IMR-90 (cell line): ENCODE measurements at regions not wholly inside any gene's neighbourhood (a gene's known extent, or its start where the extent isn't known, plus 50 kb on each side); places are given as distances from the start of the nearest gene placed in this dataset.

Experiments
- ATAC-seq: fragments of 200-7000 bp; cut with Tn5 transposase; 2 replicates; pipeline ENCODE4 v1.9.1; 2020; ENCODE audit warnings: low read depth, mild to moderate bottlenecking, moderate library complexity
- BruUV-seq: library from RNA; stranded (reverse); fragments of 400-500 nt; replicated peaks from 2 replicates; lab custom pipeline; 2021; lab: Mats Ljungman, UMichigan
- CTCF ChIA-PET: fragments of 300-600 bp; formaldehyde crosslinking; extraction: SDS; loops from one replicate; lab custom pipeline; 2021; ENCODE audit warnings: antibody characterized with exemption; lab: Yijun Ruan, JAX
- POLR2A ChIA-PET: fragments of 300-600 bp; sonication (Branson Sonifier 250); formaldehyde crosslinking; loops from one replicate; lab custom pipeline; 2022; ENCODE audit warnings: antibody characterized with exemption; ENCODE audit not compliant: unreplicated experiment; lab: Charles Lee
- DNase-seq: peaks from one replicate; pipeline ENCODE4 v3.0.0; 2013
- H2AFZ ChIP-seq: replicated peaks from 2 replicates; pipeline ENCODE3; 2013; ENCODE audit warnings: low read length, mild to moderate bottlenecking; ENCODE audit not compliant: poor library complexity
- H2AK5ac ChIP-seq: 2 replicates; pipeline ENCODE4 v1.6.1; 2013; ENCODE audit warnings: low read depth, low read length, inconsistent platforms
- H2AK9ac ChIP-seq: replicated peaks from 2 replicates; pipeline ENCODE3; 2013; ENCODE audit warnings: mild to moderate bottlenecking, low read depth, low read length, moderate library complexity; ENCODE audit not compliant: poor library complexity
- H2BK120ac ChIP-seq: 2 replicates; pipeline ENCODE4 v1.6.1; 2013; ENCODE audit warnings: low read depth, low read length, inconsistent platforms
- H2BK15ac ChIP-seq: 3 replicates; pipeline ENCODE4 v1.6.1; 2013; ENCODE audit warnings: low read depth, low read length, inconsistent platforms
- H2BK20ac ChIP-seq: 2 replicates; pipeline ENCODE4 v1.6.1; 2013; ENCODE audit warnings: low read depth, mild to moderate bottlenecking, inconsistent platforms, low read length, moderate library complexity
- H2BK5ac ChIP-seq: 2 replicates; pipeline ENCODE4 v1.6.1; 2013; ENCODE audit warnings: mild to moderate bottlenecking, low read depth, low read length, inconsistent platforms; ENCODE audit not compliant: poor library complexity, severe bottlenecking
- H3K14ac ChIP-seq: replicated peaks from 2 replicates; pipeline ENCODE4 v1.6.1; 2013; ENCODE audit warnings: low read depth, low read length, inconsistent platforms
- H3K18ac ChIP-seq: 2 replicates; pipeline ENCODE4 v1.6.1; 2013; ENCODE audit warnings: low read depth, low read length, control low read depth
- H3K23ac ChIP-seq: 2 replicates; pipeline ENCODE4 v1.6.1; 2013; ENCODE audit warnings: low read depth, low read length, inconsistent platforms
- H3K27ac ChIP-seq: 2 replicates; pipeline ENCODE4 v1.5.1; 2013; ENCODE audit warnings: mild to moderate bottlenecking, control low read depth, low read length; ENCODE audit not compliant: insufficient read depth
- H3K27me3 ChIP-seq: 2 replicates; pipeline ENCODE4 v1.6.1; 2013; ENCODE audit warnings: low read length; ENCODE audit not compliant: control insufficient read depth, insufficient read depth
- H3K36me3 ChIP-seq: 2 replicates; pipeline ENCODE4 v1.6.1; 2013; ENCODE audit warnings: low read length, mixed read lengths; ENCODE audit not compliant: control insufficient read depth, insufficient read depth
- H3K4ac ChIP-seq: 2 replicates; pipeline ENCODE4 v1.6.1; 2013; ENCODE audit warnings: low read depth, low read length, inconsistent platforms
- H3K4me1 ChIP-seq: 2 replicates; pipeline ENCODE4 v1.6.1; 2013; ENCODE audit warnings: low read length, mixed read lengths; ENCODE audit not compliant: control insufficient read depth, insufficient read depth
- H3K4me2 ChIP-seq: 2 replicates; pipeline ENCODE4 v1.6.1; 2013; ENCODE audit warnings: low read depth, mild to moderate bottlenecking, control low read depth, low read length, moderate library complexity
- H3K4me3 ChIP-seq: 2 replicates; pipeline ENCODE4 v1.5.1; 2013; ENCODE audit warnings: low read depth, mild to moderate bottlenecking, control low read depth, low read length, moderate library complexity; ENCODE audit not compliant: insufficient read depth
- H3K56ac ChIP-seq: 2 replicates; pipeline ENCODE4 v1.6.1; 2013; ENCODE audit warnings: low read length, inconsistent platforms; ENCODE audit not compliant: insufficient read depth; ENCODE audit errors: extremely low read depth
- H3K79me1 ChIP-seq, 2 experiments: 2 replicates each; pipeline ENCODE4 v1.6.1; 2013; ENCODE audit warnings: low read length in 2 of 2, inconsistent platforms in 1 of 2, low read depth in 1 of 2
- H3K9ac ChIP-seq: 2 replicates; pipeline ENCODE4 v1.6.1; 2013; ENCODE audit warnings: low read depth, low read length, control low read depth
- H3K9me1 ChIP-seq: 2 replicates; pipeline ENCODE4 v1.6.1; 2013; ENCODE audit warnings: low read length, inconsistent platforms; ENCODE audit not compliant: insufficient read depth
- H3K9me3 ChIP-seq: 2 replicates; pipeline ENCODE4 v1.6.1; 2013; ENCODE audit warnings: low read length; ENCODE audit not compliant: control insufficient read depth, insufficient read depth
- H4K20me1 ChIP-seq: 2 replicates; pipeline ENCODE4 v1.6.1; 2013; ENCODE audit warnings: low read length, inconsistent platforms; ENCODE audit not compliant: insufficient read depth
- H4K5ac ChIP-seq: 2 replicates; pipeline ENCODE4 v1.6.1; 2013; ENCODE audit warnings: mild to moderate bottlenecking, low read depth, low read length, control low read depth
- H4K8ac ChIP-seq, 2 experiments: 2 replicates each; pipeline ENCODE4 v1.6.1; 2013; ENCODE audit warnings: low read depth in 2 of 2, low read length in 2 of 2, control low read depth in 1 of 2, inconsistent platforms in 1 of 2
- H4K91ac ChIP-seq: 2 replicates; pipeline ENCODE4 v1.6.1; 2013; ENCODE audit warnings: low read depth, low read length, inconsistent platforms; ENCODE audit not compliant: insufficient read depth
- BHLHE40 ChIP-seq: fragments of 150-350 bp; IDR thresholded peaks from 2 replicates; pipeline ENCODE4 v1.6.1; 2016; ENCODE audit warnings: mild to moderate bottlenecking, low read depth, low read length
- CEBPB ChIP-seq: IDR thresholded peaks from 2 replicates; pipeline ENCODE4 v1.6.1; 2012; ENCODE audit warnings: low read depth, low read length, improper control_type of control experiment
- CHD1 ChIP-seq: IDR thresholded peaks from 2 replicates; pipeline ENCODE4 v1.6.1; 2012; ENCODE audit warnings: low read depth, low read length, improper control_type of control experiment
- ELK1 ChIP-seq: fragments of 150-350 bp; IDR thresholded peaks from 2 replicates; pipeline ENCODE4 v1.6.1; 2016; ENCODE audit warnings: low read depth, mild to moderate bottlenecking, low read length, moderate library complexity, borderline replicate concordance
- FOS ChIP-seq: fragments of 150-350 bp; IDR thresholded peaks from 2 replicates; pipeline ENCODE4 v1.6.1; 2016; ENCODE audit warnings: low read depth, low read length
- MAFK ChIP-seq: IDR thresholded peaks from 2 replicates; pipeline ENCODE4 v1.6.1; 2012; ENCODE audit warnings: low read depth, low read length, improper control_type of control experiment
- MAZ ChIP-seq: IDR thresholded peaks from 2 replicates; pipeline ENCODE4 v1.6.1; 2012; ENCODE audit warnings: low read depth, mild to moderate bottlenecking, low read length, improper control_type of control experiment, moderate library complexity, borderline replicate concordance
- MXI1 ChIP-seq: IDR thresholded peaks from 2 replicates; pipeline ENCODE4 v1.6.1; 2012; ENCODE audit warnings: low read depth, mild to moderate bottlenecking, low read length, moderate library complexity, borderline replicate concordance
- NFE2L2 ChIP-seq: fragments of 150-350 bp; IDR thresholded peaks from 2 replicates; pipeline ENCODE4 v1.6.1; 2016; ENCODE audit warnings: low read depth, mild to moderate bottlenecking, low read length
- POLR2A ChIP-seq: IDR thresholded peaks from 2 replicates; pipeline ENCODE4 v1.6.1; 2012; ENCODE audit warnings: mild to moderate bottlenecking, low read depth, low read length
- RAD21 ChIP-seq: IDR thresholded peaks from 2 replicates; pipeline ENCODE4 v1.6.1; 2012; ENCODE audit warnings: low read length, improper control_type of control experiment
- RCOR1 ChIP-seq: IDR thresholded peaks from 2 replicates; pipeline ENCODE4 v1.6.1; 2012; ENCODE audit warnings: mild to moderate bottlenecking, low read length, improper control_type of control experiment; ENCODE audit not compliant: insufficient replicate concordance
- RFX5 ChIP-seq: IDR thresholded peaks from 2 replicates; pipeline ENCODE4 v1.8.0; 2012; ENCODE audit warnings: low read depth, mild to moderate bottlenecking, low read length, moderate library complexity
- USF2 ChIP-seq: fragments of 150-350 bp; IDR thresholded peaks from 2 replicates; pipeline ENCODE4 v1.6.1; 2017; ENCODE audit warnings: mild to moderate bottlenecking, antibody characterized with exemption, low read length, low read depth
- WGBS, 2 experiments: methylation state at CpG; one replicate each; pipeline versions ENCODE4 v1.1.5 to v1.1.7; 2013; ENCODE audit warnings: missing lambda C conversion rate in 2 of 2; ENCODE audit not compliant: insufficient read length in 1 of 2; ENCODE audit errors: extremely low coverage in 2 of 2; 5-methylcytosine and 5-hydroxymethylcytosine counted together
- dilution Hi-C: fragments of 300-500 bp; cut with HindIII; formaldehyde crosslinking; loops from one replicate; pipeline ENCODE4 v1.14.3; 2018; ENCODE audit warnings: low sequenced_read_pairs; ENCODE audit not compliant: unreplicated experiment
- in situ Hi-C: fragments of 300-500 bp; cut with MboI; formaldehyde crosslinking; loops from 3 replicates; pipeline ENCODE4 v1.14.3; 2019; ENCODE audit warnings: low sequenced_read_pairs, inconsistent platforms, mixed read lengths
- intact Hi-C: fragments of 100-400 bp; cut with micrococcal nuclease; formaldehyde crosslinking; loops from 2 replicates; pipeline ENCODE4 v1.10.0; 2022

- TF ChIP-seq MAZ, result no peak
- TF ChIP-seq RCOR1, result no peak
- TF ChIP-seq RFX5, result no peak
- TF ChIP-seq BHLHE40, result no peak
- TF ChIP-seq FOS, result no peak
- no peak for TF ChIP-seq ELK1
- no peak for TF ChIP-seq MAFK
- TF ChIP-seq CHD1, result no peak
- TF ChIP-seq CEBPB, result no peak
- TF ChIP-seq USF2, result no peak
- no peak for TF ChIP-seq NFE2L2
- no peak for TF ChIP-seq MXI1
- TF ChIP-seq POLR2A, result no peak
- no peak for TF ChIP-seq RAD21
- in situ Hi-C loops, result no loop called here
Measured at GRCh38 chr6:115796829-115797228, 263.9 kb downstream of the FRK start.

More at GRCh38 chr6:115796829-115797228, 263.9 kb downstream of the FRK start:
- no peak overlapping the region for H3K4ac ChIP-seq
- H3K23ac ChIP-seq, result no peak overlapping the region
- no peak overlapping the region for H2BK120ac ChIP-seq
- no peak overlapping the region for H2BK5ac ChIP-seq
- H3K56ac ChIP-seq, result no peak overlapping the region
- no peak overlapping the region for H3K27ac ChIP-seq
- no peak overlapping the region for H4K91ac ChIP-seq
- no peaks in the 10 kb centered on the region for H3K9me1 ChIP-seq
- H3K4me3 ChIP-seq, result no peak overlapping the region
- no peaks in the 10 kb centered on the region for H3K79me1 ChIP-seq
- no TSS peak for BruUV-seq
- ChIA-PET CTCF (no interaction called here), POLR2A (no interaction called here)
- no peak overlapping the region for H4K5ac ChIP-seq
- no peak overlapping the region for H4K8ac ChIP-seq
- no CpG with 5 or more reads among the region's 1 CpG for WGBS, 2 experiments
- intact Hi-C loops (no loop called here), dilution Hi-C loops (no loop called here)
- H3K27me3 ChIP-seq, result no peaks in the 10 kb centered on the region
- no peak overlapping the region for H2BK15ac ChIP-seq
- no peak overlapping the region for H3K4me2 ChIP-seq
- no peak for DNase-seq
- H4K20me1 ChIP-seq, result no peaks in the 10 kb centered on the region
- H3K9ac ChIP-seq, result no peak overlapping the region
- no peaks in the 10 kb centered on the region for H3K36me3 ChIP-seq
- H2AFZ ChIP-seq, result no peak overlapping the region
- H2BK20ac ChIP-seq, result no peak overlapping the region
- H3K18ac ChIP-seq, result no peak overlapping the region
- H3K4me1 ChIP-seq, result no peaks in the 10 kb centered on the region
- no peak for ATAC-seq
- H2AK5ac ChIP-seq, result no peak overlapping the region
- H3K9me3 ChIP-seq, result no peaks in the 10 kb centered on the region
- no peak overlapping the region for H3K14ac ChIP-seq
- no peak overlapping the region for H2AK9ac ChIP-seq
